ENCODE measurements at regions not wholly inside any gene's neighbourhood (a gene's known extent, or its start where the extent isn't known, plus 50 kb on each side); places are given as distances from the start of the nearest gene placed in this dataset.

- no peak for TF ChIP-seq ZBTB33 (IDR thresholded peaks at IDR 0.05; ENCODE audit: extremely low read depth, insufficient replicate concordance, low read length)
- no peak for TF ChIP-seq TCF7L2 (IDR thresholded peaks at IDR 0.05; ENCODE audit: borderline replicate concordance, extremely low read depth, insufficient read depth, insufficient read length)
- no peak for TF ChIP-seq EZH2phosphoT487 (IDR thresholded peaks at IDR 0.05; ENCODE audit: borderline replicate concordance)
- TF ChIP-seq FOSL1 (IDR thresholded peaks at IDR 0.05; ENCODE audit: low read depth), result no peak
- no peak for TF ChIP-seq EZH2 (IDR thresholded peaks at IDR 0.05)
These were observed 227.9 kb downstream of the FRK start (continued) for GRCh38 chr6:115832786-115833185.

- Histone ChIP-seq H3K4me2 (ENCODE audit: low read length) (no peak overlapping the region), H3K4me1 (ENCODE audit: control insufficient read depth in 1 of 2, insufficient read depth in 2 of 2, low read length in 2 of 2) (no peaks in the 10 kb centered on the region), H4K20me1 (ENCODE audit: insufficient read depth) (no peaks in the 10 kb centered on the region), H3K79me2 (ENCODE audit: insufficient read depth, low read length) (no peaks in the 10 kb centered on the region), H3K9me2 (ENCODE audit: insufficient read depth) (no peaks in the 10 kb centered on the region), H3K4me3 (replicated peaks in 1 of 2; ENCODE audit: low read depth in 1 of 2, low read length in 2 of 2) (no peak overlapping the region), H3K9me3 (ENCODE audit: control insufficient read depth in 1 of 2, insufficient read depth in 1 of 2, low read depth in 1 of 2, low read length in 2 of 2) (no peaks in the 10 kb centered on the region), H3K27me3 (ENCODE audit: insufficient read depth, low read length) (peaks cover 4% of the 10 kb centered on the region), H2AFZ (ENCODE audit: low read depth, low read length, poor library complexity, severe bottlenecking) (no peak overlapping the region), H3K36me3 (ENCODE audit: control insufficient read depth in 1 of 2, insufficient read depth in 2 of 2, low read length in 2 of 2) (no peaks in the 10 kb centered on the region), H3K9ac (ENCODE audit: low read length) (no peak overlapping the region), H3K27ac (ENCODE audit: low read depth, low read length) (no peak overlapping the region)
- ATAC-seq, result no peak
- ChIA-PET CTCF (no interaction called here), POLR2A (no interaction called here), RAD21 (ENCODE audit: low non-redundant PET in 1 of 2, low total read pairs in 2 of 2, uncharacterized antibody in 2 of 2, unreplicated experiment in 2 of 2) (no interaction called here)
- intact Hi-C loops (cut with micrococcal nuclease), result no loop called here
- no TSS peak for BruUV-seq (replicated peaks)
- DNase-seq (ENCODE audit: low read depth, low spot score), result no peak
- TF ChIP-seq CBX3 (IDR thresholded peaks at IDR 0.05; ENCODE audit: low read depth), result no peak
- no peak for TF ChIP-seq MAX (IDR thresholded peaks at IDR 0.05)
- no peak for TF ChIP-seq CEBPB (IDR thresholded peaks at IDR 0.05; ENCODE audit: low read depth)
- TF ChIP-seq POLR2AphosphoS5 (IDR thresholded peaks at IDR 0.05; ENCODE audit: low read depth, low read length), result no peak
- no peak for TF ChIP-seq REST (IDR thresholded peaks at IDR 0.05; ENCODE audit: low read depth)
- no peak for TF ChIP-seq TCF7L2 (IDR thresholded peaks at IDR 0.05; ENCODE audit: borderline replicate concordance, extremely low read depth, insufficient read depth, insufficient read length)
- no peak for TF ChIP-seq EZH2 (IDR thresholded peaks at IDR 0.05)
These were observed 228.5 kb downstream of the FRK start for GRCh38 chr6:115832186-115832585.
